Left kidney (tissue), 1 donor: ENCODE measurements at regions not wholly inside any gene's neighbourhood (a gene's known extent, or its start where the extent isn't known, plus 50 kb on each side); places are given as distances from the start of the nearest gene placed in this dataset.
"Not testable (repeated sequence)": the region's sequence is repeated elsewhere in the genome, so short reads cannot be mapped to it uniquely, and the experiment has no call there.

Experiments used
- DNase-seq: peaks from one replicate; pipeline ENCODE4 v3.0.0-alpha.2; 2013

DNA sequence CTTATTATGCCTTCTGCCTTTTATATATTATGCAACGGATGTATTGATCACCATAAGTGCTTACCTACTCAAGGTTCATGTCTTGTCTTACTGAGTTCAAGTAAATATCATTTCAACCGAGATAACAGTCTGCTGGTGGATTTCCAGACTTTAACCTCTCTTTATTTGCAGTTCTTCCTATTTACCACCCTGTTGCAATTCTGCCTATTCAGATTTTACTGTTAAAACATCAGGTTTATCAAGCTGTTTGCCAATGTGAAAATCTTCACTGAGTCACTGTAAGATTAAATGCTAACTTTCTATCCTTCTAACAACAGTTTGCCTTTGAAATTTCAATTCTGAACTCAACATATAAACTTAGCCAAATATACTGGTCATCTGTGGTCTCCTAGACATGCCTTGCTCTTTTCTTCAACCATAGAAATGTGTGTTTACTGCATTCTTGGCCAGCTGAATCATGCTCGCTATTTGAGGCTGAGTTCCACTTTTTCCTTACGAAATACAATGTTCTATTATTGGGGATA, 471.7 kb upstream of the RORB start:
- no peak for DNase-seq

DNA sequence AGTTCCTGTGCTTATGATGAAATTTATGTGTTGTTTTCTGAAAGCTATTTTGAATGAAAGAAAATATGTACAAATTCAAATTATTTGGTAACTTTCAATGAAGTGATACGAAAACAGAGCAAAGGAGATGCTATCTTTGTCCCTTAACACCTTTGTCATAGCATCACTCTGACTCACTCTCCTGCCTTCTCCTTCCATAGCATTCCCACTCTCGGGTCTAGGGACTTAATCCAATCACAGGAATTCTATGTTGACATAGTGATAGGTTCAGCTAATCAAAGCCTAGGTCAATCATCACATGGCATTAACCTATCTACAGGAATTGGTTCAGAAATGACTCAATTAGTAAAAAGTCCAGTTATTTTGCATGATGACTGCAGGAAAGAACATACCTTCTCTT, 464.7 kb upstream of the RORB start:
- no peak for DNase-seq

DNA sequence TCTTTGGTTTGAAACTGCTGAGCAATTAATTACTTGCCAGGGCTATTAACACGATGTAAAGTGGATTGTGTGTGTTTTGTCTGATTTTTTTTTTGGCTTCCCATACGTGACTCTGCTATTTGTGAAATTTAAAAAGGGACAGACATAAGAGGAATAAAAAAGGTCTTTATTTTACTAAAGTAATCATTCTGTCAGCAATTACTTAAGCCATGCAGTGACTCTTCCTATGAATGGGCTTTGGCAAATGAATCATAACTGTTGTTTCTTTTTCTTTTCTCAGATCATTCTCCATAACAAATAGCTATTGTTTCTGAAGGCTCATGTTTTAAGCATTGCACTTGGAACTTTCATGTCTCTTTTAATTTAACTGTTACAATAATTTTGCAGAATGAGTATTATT, 461.3 kb upstream of the RORB start:
- no peak for DNase-seq

DNA sequence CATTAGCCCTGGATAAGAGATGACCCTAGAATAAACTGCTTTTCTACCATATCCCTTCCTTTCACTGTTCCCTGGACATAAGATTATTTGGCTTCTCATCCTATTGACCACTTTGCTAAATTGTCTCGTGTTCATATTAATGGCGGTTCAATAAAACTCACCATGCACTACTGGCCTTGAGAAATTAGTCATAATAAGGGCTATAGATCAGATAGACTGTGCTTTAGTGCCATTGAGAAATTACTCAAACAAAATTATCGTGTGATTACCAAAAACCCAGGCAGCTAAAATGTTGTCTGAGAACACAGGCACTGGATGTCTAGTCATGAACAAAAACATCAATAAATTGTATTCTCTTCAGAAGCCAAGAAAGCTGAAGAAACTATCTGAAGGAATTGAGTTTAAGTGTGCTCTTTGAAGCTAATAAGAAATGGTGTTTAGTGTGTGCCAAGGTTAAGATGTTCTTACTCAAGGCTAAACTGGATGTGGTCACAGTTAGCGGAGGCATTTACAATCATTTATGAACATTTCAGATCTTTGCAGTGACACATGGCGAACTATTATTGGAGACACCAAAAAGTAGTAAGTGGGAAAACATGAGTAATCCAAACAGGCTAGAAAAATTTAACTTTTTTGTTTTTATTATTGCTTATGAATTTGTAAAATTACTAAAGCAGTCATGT, 460.4 kb upstream of the RORB start:
- DNase-seq: no peak

DNA sequence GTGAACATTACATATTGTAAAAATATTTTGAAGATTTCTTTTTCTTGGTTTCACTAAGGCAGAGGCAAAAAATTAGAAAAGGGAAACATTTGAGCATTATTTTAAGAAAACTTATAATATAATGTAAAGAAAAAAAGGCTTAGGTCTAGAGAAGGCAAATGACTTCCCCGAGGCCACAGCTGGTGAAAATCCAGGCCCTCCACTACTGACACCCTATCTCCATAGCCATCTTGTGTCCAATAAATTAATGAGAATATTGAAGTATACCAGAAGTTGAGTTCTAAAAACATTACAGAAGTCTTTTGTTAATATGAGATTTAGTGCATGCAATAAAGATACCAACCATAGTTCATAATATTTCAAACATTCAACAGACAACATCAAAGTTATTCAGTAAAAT, 459.9 kb upstream of the RORB start:
- DNase-seq: no peak

DNA sequence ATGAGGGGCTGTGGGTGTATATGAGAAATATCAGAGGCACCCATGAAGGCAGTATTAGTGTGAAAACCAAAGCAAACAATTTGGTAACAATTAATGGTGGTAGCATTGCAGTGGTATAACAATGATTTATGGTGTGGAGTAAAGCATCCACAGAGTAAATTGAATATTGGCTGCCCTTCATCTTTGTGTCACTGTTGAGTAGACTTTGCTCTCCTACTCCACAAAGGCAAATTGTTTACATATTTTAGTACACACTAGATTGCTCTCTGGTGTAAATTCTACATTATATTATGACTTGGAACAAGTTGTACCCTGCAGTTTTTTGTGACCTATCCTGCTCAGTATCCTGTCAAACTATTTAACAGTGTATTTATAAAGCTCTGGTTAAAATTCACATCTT, 455.5 kb upstream of the RORB start:
- DNase-seq: no peak

DNA sequence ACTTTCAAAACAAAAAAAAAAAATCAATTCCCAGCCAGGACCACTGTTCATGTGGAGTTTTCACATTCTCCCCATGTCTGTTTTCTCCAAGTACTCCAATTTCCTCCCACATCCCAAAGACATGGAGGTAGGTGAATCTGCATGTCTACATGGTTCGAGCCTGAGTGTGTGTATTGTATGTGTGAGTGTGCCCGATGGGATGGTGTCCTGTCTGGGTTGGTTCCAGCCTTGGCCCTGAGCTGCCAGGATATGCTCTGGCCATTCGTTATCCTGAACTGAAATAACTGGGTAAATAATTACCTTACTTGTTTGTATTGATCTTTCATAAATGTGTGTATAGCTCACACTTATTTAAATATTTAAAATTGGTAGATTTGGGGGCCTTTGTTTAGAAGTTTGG, 452.3 kb upstream of the RORB start:
- no peak for DNase-seq

DNA sequence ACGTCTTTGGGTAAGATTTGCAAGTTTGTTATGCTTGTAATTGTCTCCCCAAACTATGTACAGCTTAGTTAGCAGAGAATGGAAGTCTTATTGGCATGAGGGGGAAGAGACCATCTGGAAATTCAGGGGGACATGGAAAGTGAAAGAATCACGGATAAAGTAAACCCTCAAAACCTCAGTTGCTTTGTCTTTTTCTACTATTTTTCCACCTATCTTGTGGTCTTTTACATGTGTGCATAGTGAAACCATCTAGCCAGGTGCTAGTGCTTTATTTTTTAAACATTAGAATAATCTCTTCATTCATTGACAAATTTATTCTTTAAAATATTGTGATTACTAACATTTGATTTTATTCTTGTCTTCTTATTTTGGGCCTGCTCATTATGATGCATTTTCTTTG, 441.1 kb upstream of the RORB start:
- DNase-seq: no peak

DNA sequence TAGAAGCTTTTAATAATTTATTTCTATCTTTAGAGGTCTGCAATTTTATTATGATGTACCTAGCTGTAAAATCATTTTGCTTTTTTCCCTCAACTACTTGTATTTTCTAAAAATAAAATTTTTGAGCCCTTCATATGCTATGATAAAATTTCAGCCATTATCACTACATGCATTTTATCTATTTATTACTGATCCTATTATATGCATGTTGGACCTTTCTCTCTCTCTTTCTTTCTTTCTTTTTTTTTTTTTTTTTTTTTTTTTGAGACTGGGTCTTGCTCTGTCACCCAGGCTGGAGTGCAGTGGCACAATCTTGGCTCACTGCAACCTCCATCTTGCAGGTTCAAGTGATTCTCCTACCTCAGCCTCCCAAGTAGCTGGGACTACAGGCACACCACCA, 440.1 kb upstream of the RORB start:
- DNase-seq: not testable (repeated sequence)

DNA sequence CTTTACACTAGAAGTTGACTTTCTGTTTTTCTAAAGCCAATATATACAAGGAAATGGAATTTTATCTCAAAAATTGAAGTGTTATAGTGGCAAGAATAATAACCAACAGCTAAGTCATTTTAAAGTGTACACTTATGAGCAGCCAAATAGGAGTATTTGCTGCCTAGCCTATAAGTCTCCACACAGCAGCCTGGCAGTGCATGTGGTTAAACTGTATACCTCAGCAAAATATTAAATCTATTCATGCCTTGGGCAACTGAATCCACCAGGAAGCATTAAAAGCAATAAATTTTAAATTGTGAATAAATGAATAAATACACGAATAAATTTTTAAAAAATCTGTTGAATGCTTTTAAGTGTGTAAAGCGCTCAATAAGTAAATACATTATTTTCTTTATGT, 432.4 kb upstream of the RORB start:
- no peak for DNase-seq

DNA sequence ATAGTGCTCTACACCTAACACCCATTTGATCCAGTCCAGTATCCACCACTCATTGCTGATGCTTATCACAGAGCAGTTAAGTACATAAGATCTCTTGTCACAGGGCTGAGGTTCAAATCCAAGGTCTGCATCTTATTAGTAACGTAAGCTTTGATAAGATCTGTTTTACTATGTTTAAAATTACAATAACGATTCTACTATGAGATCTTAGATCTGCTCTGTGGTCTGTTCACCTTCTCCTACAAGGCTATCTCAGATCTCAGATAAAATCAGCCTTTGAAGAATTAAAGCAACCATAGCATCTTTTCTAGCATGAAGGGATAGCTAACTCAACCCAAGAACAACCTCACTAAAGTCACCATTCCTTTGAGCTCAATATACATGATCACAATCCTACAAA, 431.0 kb upstream of the RORB start:
- no peak for DNase-seq

DNA sequence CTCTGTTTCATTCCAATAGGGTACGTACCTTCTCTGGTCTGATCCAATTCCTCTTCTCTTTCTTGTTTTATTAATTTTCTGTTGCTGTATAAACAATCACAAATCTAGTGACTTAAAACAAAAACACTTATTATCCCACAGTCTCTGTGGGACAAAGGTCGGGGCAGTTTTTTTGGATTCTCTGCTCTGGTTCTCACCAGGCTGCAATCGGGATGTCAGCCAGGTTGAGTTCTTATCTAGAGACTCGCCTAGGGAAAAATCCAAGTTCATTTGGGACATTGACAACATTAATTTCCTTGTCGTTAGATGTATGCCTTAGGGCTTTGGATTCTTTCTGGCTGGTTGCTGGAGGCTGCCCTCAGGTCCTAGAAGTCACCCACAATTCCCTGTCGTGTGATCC, 430.5 kb upstream of the RORB start:
- DNase-seq: no peak

DNA sequence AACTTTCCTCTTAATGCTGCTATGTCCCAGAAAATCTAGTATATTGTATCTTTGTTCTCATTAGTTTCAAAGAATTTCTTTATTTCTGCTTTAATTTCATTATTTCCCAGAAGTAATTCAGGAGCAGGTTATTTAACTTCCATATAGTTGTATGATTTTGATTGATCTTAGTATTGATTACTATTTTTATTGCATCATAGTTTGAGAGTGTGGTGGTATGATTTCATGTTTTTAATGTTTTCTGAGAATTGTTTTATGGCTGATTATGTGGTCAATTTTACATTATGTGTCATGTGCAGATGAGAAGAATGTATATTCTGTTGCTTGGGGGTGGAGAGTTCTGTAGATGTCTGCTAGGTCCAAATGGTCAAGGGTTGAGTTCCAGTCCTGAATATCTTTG, 425.6 kb upstream of the RORB start:
- no peak for DNase-seq

DNA sequence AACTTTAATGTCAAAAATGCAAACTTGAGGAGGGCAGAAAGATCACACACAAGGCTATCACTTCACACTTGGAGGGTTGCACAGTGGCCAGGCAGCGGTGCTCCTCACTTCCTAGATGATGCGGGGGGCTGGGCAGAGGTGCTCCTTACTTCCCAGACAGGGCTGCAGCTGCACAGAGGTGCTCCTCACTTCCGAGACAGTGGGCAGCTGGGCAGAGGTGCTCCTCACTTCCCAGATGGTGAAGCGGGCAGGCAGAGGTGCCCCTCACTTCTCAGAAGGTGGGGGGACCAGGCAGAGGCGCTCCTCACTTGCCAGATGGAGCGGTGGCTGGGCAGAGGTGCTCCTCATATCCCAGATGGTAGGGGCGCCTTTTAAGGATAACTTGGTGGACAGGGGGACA, 423.2 kb upstream of the RORB start:
- no peak for DNase-seq

DNA sequence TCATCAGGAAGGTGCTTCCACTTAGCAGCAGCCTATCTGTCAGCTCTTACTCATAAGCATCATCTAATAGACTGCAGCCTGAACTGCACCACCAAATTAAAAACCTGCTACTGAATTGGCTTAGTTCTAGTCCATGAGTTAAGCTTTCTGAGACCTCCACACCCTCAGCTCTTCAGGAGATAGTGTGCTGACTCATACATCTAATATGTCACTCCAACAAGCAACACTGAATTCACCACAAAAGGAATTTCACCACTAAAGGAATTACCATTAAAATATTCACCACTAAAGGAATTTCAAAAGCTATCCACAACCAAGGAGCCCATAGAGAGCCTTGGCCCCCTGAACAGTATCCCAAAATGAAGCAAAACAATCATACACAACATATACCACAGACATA, 418.5 kb upstream of the RORB start:
- DNase-seq: no peak

DNA sequence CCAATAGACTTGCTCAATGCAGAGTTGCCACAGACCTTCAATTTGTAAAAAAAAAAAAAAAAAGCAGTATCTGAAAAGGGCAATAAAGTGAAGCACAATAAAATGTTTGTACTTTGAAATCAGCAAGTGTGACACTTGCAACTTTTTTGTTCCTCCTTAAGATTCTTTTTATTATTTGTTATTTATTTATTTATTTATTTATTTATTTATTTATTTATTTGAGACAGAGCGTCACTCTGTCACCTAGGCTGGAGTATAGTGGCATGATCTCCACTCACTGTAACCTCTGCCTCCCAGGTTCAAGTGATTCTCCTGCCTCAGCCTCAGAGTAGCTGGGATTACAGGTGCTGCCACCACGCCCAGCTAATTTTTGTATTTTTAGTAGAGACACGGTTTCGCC, 416.5 kb upstream of the RORB start:
- DNase-seq: not testable (repeated sequence)

DNA sequence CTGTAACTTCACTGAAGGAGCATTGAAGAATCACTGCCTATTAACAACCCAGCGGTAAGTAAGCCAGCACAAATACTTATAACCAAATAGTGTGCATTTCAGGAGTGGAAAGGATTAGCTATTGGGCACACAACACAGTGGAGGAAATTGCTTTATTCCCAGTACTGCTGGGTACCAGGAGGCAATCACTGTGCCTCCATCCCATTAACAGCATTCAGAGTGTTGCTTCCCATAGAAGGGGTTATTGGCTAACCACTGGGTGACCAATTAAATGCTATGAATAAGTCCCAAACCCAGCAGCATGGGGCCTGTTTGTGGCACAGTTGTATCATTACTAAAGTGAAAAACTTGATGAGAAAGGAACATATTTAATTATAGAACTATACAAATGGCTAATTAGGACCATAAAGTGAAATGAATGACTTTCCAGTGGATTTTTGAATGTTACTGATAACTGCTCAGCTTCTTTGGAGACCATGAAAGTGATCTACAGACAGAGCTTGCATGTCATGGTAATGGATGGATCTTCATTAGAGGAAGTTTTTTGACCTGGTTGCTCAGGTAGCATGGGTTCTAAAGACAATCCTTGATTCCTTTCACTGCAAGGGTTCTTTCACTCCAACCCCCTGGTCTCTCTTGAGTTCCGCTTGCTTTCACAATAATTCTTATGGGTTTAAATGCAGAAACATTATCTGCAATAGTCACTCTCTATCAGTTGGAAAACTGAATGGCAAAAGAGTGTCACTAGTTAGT, 413.3 kb upstream of the RORB start:
- DNase-seq: no peak

DNA sequence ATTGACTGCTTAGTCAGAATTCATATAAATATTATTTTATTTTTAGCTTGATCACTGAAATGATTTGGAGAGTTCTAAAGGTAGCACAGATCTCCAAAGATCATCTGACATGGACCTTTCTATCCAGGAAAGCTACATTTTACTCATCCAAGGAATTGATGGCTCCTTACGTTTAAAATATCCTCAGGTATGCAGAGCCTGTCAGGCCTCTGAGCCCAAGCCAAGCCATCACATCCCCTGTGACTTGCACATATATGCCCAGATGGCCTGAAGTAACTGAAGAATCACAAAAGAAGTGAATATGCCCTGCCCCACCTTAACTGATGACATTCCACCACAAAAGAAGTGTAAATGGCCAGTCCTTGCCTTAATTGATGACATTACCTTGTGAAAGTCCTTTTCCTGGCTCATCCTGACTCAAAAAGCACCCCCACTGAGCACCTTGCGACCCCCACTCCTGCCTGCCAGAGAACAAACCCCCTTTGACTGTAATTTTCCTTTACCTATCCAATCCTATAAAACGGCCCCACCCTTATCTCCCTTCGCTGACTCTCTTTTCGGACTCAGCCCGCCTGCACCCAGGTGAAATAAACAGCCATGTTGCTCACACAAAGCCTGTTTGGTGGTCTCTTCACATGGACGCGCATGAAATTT, 411.6 kb upstream of the RORB start:
- DNase-seq: not testable (repeated sequence)

DNA sequence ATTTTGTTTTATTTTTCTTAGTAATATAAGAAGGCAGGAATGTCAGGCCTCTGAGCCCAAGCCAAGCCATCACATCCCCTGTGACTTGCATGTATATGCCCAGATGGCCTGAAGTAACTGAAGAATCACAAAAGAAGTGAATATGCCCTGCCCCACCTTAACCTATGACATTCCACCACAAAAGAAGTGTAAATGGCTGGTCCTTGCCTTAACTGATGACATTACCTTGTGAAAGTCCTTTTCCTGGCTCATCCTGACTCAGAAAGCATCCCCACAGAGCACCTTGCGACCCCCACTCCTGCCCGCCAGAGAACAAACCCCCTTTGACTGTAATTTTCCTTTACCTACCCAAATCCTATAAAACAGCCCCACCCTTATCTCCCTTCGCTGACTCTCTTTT, 406.2 kb upstream of the RORB start:
- DNase-seq: not testable (repeated sequence)

DNA sequence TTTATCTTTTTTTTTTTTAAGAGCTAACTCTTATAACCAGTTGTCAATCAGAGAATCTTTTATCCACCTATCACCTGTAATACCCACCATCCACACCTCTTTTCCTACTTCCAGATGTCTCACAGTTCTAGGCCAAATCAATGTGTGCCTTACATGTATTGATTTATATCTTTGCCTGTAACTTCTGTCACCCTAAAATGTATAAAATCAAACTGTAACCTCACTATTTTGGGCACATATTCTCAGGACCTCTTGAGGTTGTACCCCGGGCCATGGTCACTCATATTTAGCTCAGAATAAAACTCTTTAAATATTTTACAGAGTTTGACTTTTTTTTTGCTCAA, 404.7 kb upstream of the RORB start:
- DNase-seq: no peak

DNA sequence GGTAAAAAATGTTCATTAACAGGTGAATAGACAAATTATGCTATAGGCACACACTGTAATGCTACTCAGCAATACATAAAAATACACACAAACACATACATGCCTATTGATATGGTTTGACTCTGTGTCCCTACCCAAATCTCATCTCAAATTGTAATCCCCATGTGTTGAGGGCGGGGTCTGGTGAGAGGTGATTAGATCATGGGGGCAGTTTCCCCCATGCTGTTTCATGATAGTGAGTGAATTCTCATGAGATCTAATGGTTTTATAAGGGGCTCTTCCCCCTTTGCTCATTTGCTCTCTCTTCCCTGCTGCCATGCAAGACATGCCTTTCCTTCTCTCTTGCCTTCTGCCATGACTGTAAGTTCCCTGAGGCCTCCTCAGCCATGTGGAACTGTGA, 403.1 kb upstream of the RORB start:
- not testable (repeated sequence) for DNase-seq

DNA sequence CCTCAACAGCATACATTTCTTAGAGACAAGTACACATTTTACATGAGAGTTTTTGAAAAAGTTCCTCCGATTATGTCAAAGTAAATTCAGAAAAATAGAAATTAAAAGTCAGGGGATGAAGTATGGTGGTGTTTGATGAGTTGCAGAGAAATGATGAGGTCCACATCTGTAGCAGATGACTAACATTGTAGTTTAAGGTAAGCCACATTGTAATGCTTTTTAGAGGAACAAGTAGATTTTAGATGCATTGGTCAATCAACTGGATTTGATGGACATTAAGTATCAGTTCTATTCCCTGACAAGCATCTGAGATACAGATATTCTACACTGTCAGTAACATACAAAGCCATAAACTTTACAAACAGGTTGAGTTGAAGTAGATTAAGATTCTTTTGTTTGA, 402.4 kb upstream of the RORB start:
- no peak for DNase-seq

DNA sequence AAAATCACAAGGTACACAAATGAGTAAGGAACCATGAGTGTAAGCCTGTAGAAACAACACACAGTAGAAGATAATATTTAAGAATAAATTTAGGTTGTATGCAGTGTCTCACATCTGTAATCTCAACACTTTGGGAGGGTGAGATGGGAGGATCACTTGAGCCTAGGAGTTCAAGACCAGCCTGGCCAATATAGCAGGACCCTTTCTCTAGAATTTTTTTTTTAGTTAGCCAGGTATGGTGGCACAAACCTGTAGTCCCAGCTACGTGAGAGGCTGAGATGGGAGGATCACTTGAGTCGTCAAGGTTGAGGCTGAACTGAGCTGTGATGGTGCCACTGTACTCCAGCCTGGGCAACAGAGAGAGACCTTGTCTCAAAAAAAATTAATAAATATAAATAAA, 401.2 kb upstream of the RORB start:
- no peak for DNase-seq

DNA sequence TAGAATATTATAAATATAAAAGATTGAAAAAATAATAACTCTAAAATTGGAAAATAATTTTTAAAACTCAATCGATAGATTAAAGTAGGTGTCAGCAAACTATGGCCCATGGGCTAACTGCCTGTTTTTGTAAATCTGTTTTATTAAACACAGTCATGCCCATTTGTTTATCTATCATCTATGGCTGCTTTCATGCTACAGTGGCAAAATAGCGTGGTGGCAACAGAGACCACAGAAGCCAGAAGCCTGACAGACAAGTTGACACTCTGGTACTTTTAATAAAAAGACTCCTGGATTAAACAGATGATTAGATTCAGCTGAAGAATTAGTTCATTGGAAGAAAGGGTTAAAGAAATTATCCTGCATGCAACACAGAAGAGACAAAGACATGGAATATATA, 400.7 kb upstream of the RORB start:
- DNase-seq: no peak
